ENCODE measurements at regions not wholly inside any gene's neighbourhood (a gene's known extent, or its start where the extent isn't known, plus 50 kb on each side); places are given as distances from the start of the nearest gene placed in this dataset.

- H3K27ac ChIP-seq (ENCODE audit: extremely low read depth, low read depth, low read length): no peak overlapping the region
- POLR2A ChIA-PET: no interaction called here
- H3K4me3 ChIP-seq (ENCODE audit: low read depth, low read length): no peak overlapping the region
- H3K36me3 ChIP-seq (ENCODE audit: control insufficient read depth in 2 of 2, insufficient read depth in 1 of 2, low read length in 2 of 2): no peaks in the 10 kb centered on the region
- H3K4me1 ChIP-seq (ENCODE audit: control insufficient read depth, insufficient read depth, low read length): no peaks in the 10 kb centered on the region
- TF ChIP-seq IKZF3 (tag by site-specific recombination; IDR thresholded peaks at IDR 0.05) (no peak), ZNF148 (tag by site-specific recombination; IDR thresholded peaks at IDR 0.05; ENCODE audit: borderline replicate concordance) (no peak), HOXC10 (CRISPR knock-in tag; IDR thresholded peaks at IDR 0.05) (no peak), ZNF416 (tag by site-specific recombination; IDR thresholded peaks at IDR 0.05) (no peak), ZNF843 (tag by site-specific recombination; IDR thresholded peaks at IDR 0.05) (no peak), KLF16 (tag by site-specific recombination; IDR thresholded peaks at IDR 0.05) (no peak), ZNF175 (tag by site-specific recombination; IDR thresholded peaks at IDR 0.05) (no peak)
- CTCF ChIA-PET: no interaction called here
- no peaks in the 10 kb centered on the region for H3K9me3 ChIP-seq (ENCODE audit: control insufficient read depth, insufficient read depth, low read depth, low read length)
These were observed 444.1 kb downstream of the OCA2 start for GRCh38 chr15:27655056-27655455.

GRCh38 chr15:27650244-27650643 lies 448.9 kb downstream of the OCA2 start:
- ChIA-PET CTCF (no interaction called here), POLR2A (no interaction called here)
- Histone ChIP-seq H3K36me3 (ENCODE audit: control insufficient read depth in 2 of 2, insufficient read depth in 1 of 2, low read length in 2 of 2) (no peaks in the 10 kb centered on the region), H3K4me3 (ENCODE audit: low read depth, low read length) (no peak overlapping the region), H3K27ac (ENCODE audit: extremely low read depth, low read depth, low read length) (no peak overlapping the region), H3K9me3 (ENCODE audit: control insufficient read depth, insufficient read depth, low read depth, low read length) (no peaks in the 10 kb centered on the region), H3K4me1 (ENCODE audit: control insufficient read depth, insufficient read depth, low read length) (no peaks in the 10 kb centered on the region)
- TF ChIP-seq ZNF580 (tag by site-specific recombination; IDR thresholded peaks at IDR 0.05) (no peak), ZNF354C (tag by site-specific recombination; IDR thresholded peaks at IDR 0.05; ENCODE audit: borderline replicate concordance, low read depth) (no peak), ZNF654 (tag by site-specific recombination; IDR thresholded peaks at IDR 0.05; ENCODE audit: low read depth) (no peak), ZNF133 (tag by site-specific recombination; IDR thresholded peaks at IDR 0.05) (no peak), ZNF76 (tag by site-specific recombination; IDR thresholded peaks at IDR 0.05; ENCODE audit: borderline replicate concordance, low read depth) (no peak), MEIS1 (CRISPR knock-in tag; IDR thresholded peaks at IDR 0.05; ENCODE audit: borderline replicate concordance) (no peak), TCF7L2 (IDR thresholded peaks at IDR 0.05; ENCODE audit: borderline replicate concordance, low read depth, low read length) (no peak), ZNF416 (tag by site-specific recombination; IDR thresholded peaks at IDR 0.05) (no peak), ZNF514 (tag by site-specific recombination; IDR thresholded peaks at IDR 0.05) (no peak), ZNF561 (tag by site-specific recombination; IDR thresholded peaks at IDR 0.05; ENCODE audit: borderline replicate concordance) (no peak), GLIS2 (tag by site-specific recombination; IDR thresholded peaks at IDR 0.05) (no peak), ZSCAN23 (tag by site-specific recombination; IDR thresholded peaks at IDR 0.05) (no peak), YY1 (tag by site-specific recombination; IDR thresholded peaks at IDR 0.05) (no peak), SALL2 (tag by site-specific recombination; IDR thresholded peaks at IDR 0.05; ENCODE audit: borderline replicate concordance) (no peak)
- TF ChIP-seq, protein P1, sequence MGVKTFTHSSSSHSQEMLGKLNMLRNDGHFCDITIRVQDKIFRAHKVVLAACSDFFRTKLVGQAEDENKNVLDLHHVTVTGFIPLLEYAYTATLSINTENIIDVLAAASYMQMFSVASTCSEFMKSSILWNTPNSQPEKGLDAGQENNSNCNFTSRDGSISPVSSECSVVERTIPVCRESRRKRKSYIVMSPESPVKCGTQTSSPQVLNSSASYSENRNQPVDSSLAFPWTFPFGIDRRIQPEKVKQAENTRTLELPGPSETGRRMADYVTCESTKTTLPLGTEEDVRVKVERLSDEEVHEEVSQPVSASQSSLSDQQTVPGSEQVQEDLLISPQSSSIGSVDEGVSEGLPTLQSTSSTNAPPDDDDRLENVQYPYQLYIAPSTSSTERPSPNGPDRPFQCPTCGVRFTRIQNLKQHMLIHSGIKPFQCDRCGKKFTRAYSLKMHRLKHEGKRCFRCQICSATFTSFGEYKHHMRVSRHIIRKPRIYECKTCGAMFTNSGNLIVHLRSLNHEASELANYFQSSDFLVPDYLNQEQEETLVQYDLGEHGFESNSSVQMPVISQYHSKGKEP (tag by site-specific recombination; IDR thresholded peaks at IDR 0.05): no peak
- TF ChIP-seq, protein P2, sequence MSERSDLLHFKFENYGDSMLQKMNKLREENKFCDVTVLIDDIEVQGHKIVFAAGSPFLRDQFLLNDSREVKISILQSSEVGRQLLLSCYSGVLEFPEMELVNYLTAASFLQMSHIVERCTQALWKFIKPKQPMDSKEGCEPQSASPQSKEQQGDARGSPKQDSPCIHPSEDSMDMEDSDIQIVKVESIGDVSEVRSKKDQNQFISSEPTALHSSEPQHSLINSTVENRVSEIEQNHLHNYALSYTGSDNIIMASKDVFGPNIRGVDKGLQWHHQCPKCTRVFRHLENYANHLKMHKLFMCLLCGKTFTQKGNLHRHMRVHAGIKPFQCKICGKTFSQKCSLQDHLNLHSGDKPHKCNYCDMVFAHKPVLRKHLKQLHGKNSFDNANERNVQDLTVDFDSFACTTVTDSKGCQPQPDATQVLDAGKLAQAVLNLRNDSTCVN (tag by site-specific recombination; optimal IDR thresholded peaks at IDR 0.05): no peak

Measured in HEK293 (cell line).